ENCODE measurements at regions not wholly inside any gene's neighbourhood (a gene's known extent, or its start where the extent isn't known, plus 50 kb on each side); places are given as distances from the start of the nearest gene placed in this dataset.

- TF ChIP-seq, protein P1, sequence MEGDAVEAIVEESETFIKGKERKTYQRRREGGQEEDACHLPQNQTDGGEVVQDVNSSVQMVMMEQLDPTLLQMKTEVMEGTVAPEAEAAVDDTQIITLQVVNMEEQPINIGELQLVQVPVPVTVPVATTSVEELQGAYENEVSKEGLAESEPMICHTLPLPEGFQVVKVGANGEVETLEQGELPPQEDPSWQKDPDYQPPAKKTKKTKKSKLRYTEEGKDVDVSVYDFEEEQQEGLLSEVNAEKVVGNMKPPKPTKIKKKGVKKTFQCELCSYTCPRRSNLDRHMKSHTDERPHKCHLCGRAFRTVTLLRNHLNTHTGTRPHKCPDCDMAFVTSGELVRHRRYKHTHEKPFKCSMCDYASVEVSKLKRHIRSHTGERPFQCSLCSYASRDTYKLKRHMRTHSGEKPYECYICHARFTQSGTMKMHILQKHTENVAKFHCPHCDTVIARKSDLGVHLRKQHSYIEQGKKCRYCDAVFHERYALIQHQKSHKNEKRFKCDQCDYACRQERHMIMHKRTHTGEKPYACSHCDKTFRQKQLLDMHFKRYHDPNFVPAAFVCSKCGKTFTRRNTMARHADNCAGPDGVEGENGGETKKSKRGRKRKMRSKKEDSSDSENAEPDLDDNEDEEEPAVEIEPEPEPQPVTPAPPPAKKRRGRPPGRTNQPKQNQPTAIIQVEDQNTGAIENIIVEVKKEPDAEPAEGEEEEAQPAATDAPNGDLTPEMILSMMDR (IDR thresholded peaks at IDR 0.05), result no peak
- TF ChIP-seq POLR2A (IDR thresholded peaks at IDR 0.05), result no peak
- TF ChIP-seq EP300 (IDR thresholded peaks at IDR 0.05), result no peak
Observed at GRCh38 chr2:38190542-38191218, 114.7 kb upstream of the CYP1B1 start.

Data from upper lobe of left lung (tissue), 4 donors.